Sigmoid colon (tissue), 6 donors: ENCODE measurements at regions not wholly inside any gene's neighbourhood (a gene's known extent, or its start where the extent isn't known, plus 50 kb on each side); places are given as distances from the start of the nearest gene placed in this dataset.

ENCODE experiments used
- DNase-seq: peaks from one replicate; pipeline ENCODE4 v3.0.0-alpha.2; 2019
- H3K27ac ChIP-seq, 4 donors: fragments of 200-600 bp; sonication (generic); one replicate each; pipeline ENCODE4 v1.5.1; 2016 to 2019; ENCODE audit warnings: mild to moderate bottlenecking in 1 of 4
- H3K27me3 ChIP-seq, 3 donors: fragments of 200-600 bp; sonication (generic); one replicate each; pipeline ENCODE4 v1.5.1; 2019; ENCODE audit warnings: mild to moderate bottlenecking in 1 of 3
- H3K36me3 ChIP-seq, 4 donors: fragments of 200-600 bp; sonication (generic); one replicate each; pipeline ENCODE4 v1.5.1; 2016 to 2019
- H3K4me1 ChIP-seq, 4 donors: fragments of 200-600 bp; sonication (generic); one replicate each; pipeline ENCODE4 v1.5.1; 2017 to 2019
- H3K4me3 ChIP-seq, 4 donors: fragments of 200-600 bp; sonication (generic); one replicate each; pipeline ENCODE4 v1.5.1; 2017 to 2019; ENCODE audit warnings: mild to moderate bottlenecking in 2 of 4, moderate library complexity in 1 of 4
- H3K9me3 ChIP-seq, 4 donors: fragments of 200-600 bp in 3 of 4; sonication (generic) in 3 of 4; one replicate each; pipeline versions ENCODE4 v1.5.1 to v1.6.1; 2013 to 2019
- EP300 ChIP-seq, 4 donors: sonication (generic); formaldehyde crosslinking; IDR thresholded peaks; one replicate each; pipeline ENCODE4 v1.6.1; 2017; ENCODE audit warnings: antibody characterized with exemption in 4 of 4
- POLR2A ChIP-seq, 2 donors: fragments of 450-650 bp; IDR thresholded peaks; one replicate each; pipeline ENCODE4 v1.6.1; 2016; ENCODE audit warnings: antibody characterized with exemption in 2 of 2, mild to moderate bottlenecking in 2 of 2, moderate library complexity in 2 of 2
- POLR2AphosphoS5 ChIP-seq, 4 donors: sonication (generic); formaldehyde crosslinking; IDR thresholded peaks; one replicate each; pipeline ENCODE4 v1.6.1; 2017; ENCODE audit warnings: antibody characterized with exemption in 4 of 4
- WGBS, 2 donors: extraction: QIAGEN DNeasy Blood & Tissue Kit; methylation state at CpG; one replicate each; pipeline ENCODE4 v1.1.7; 2013; 5-methylcytosine and 5-hydroxymethylcytosine counted together
- intact Hi-C: fragments of 100-400 bp; cut with DNase I; formaldehyde crosslinking; loops from one replicate; pipeline ENCODE4 v1.15.1; 2023
- TF ChIP-seq, protein P1 (sequence below), 4 experiments: fragments of 450-650 bp in 3 of 4; fragments of 200-600 bp in 1 of 4; IDR thresholded peaks; one replicate each; pipeline ENCODE4 v1.5.1; 2016 to 2019; ENCODE audit warnings: antibody characterized with exemption in 4 of 4, mild to moderate bottlenecking in 3 of 4, moderate library complexity in 2 of 4
- donor health status: healthy with polysubstance abuse.
- donor health status: healthy.

DNA sequence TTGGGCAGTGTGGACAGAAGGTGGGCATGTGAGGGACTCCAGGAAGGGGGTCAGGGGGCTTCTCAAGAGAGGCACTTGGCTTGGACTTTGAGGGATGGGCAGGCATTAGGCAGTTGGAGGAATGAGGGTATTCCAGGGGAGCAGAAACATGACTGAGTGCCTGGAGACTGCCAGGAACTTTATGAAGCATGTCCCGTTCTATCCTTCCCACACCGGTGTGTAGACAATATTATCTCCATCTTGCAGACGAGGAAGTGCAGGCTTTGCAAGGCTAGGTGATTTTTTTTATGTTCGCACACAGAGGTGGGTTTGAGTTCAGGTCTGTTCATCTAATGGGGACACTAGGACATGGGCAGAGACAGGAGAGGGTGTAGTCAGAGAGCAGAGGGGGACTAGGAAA, 162.7 kb downstream of the RPS24 start:
- Histone ChIP-seq H3K9me3 (peaks cover 0 to 6% (median 4%) of the 10 kb centered on the region in 4 donors), H3K4me3 (no peak overlapping the region), H3K27ac (no peak overlapping the region), H3K4me1 (no peaks in the 10 kb centered on the region), H3K36me3 (no peaks in the 10 kb centered on the region), H3K27me3 (no peaks in the 10 kb centered on the region)
- 49 to 59% methylated on average over 4 of the region's 4 CpGs for WGBS, 2 donors
- DNase-seq: no peak
- TF ChIP-seq POLR2AphosphoS5 (IDR thresholded peaks at IDR 0.05): no peak
- TF ChIP-seq EP300 (IDR thresholded peaks at IDR 0.05): no peak
- no peak for TF ChIP-seq POLR2A (IDR thresholded peaks at IDR 0.05)
- TF ChIP-seq, protein P1, sequence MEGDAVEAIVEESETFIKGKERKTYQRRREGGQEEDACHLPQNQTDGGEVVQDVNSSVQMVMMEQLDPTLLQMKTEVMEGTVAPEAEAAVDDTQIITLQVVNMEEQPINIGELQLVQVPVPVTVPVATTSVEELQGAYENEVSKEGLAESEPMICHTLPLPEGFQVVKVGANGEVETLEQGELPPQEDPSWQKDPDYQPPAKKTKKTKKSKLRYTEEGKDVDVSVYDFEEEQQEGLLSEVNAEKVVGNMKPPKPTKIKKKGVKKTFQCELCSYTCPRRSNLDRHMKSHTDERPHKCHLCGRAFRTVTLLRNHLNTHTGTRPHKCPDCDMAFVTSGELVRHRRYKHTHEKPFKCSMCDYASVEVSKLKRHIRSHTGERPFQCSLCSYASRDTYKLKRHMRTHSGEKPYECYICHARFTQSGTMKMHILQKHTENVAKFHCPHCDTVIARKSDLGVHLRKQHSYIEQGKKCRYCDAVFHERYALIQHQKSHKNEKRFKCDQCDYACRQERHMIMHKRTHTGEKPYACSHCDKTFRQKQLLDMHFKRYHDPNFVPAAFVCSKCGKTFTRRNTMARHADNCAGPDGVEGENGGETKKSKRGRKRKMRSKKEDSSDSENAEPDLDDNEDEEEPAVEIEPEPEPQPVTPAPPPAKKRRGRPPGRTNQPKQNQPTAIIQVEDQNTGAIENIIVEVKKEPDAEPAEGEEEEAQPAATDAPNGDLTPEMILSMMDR (IDR thresholded peaks at IDR 0.05): no peak
- intact Hi-C loops: no loop called here

DNA sequence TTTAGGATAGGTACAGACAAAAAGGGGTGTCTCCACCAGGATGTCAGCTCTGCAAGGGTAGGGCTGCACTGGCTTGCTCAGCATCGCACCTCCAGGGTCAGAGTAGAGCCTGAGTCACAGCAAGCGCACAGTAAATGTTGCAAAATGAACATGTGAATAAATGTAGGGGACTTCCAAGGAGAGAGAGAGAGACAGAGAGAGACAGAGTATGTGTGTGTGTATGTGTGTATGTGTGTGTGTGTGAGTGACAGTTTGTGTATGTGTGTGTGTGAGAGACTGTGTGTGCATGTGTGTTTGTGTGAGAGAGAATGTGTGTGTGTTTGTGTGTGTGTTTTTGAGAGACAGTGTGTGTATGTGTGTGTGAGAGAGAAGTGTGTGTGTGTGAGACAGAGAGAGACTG, 163.3 kb downstream of the RPS24 start:
- intact Hi-C loops: no loop called here
- WGBS, 2 donors: 67 to 79% methylated on average over 2 of the region's 2 CpGs
- Histone ChIP-seq H3K27ac (no peak overlapping the region), H3K9me3 (peaks cover 0 to 6% (median 4%) of the 10 kb centered on the region in 4 donors), H3K36me3 (no peaks in the 10 kb centered on the region), H3K27me3 (no peaks in the 10 kb centered on the region), H3K4me3 (no peak overlapping the region), H3K4me1 (no peaks in the 10 kb centered on the region)
- TF ChIP-seq POLR2AphosphoS5 (IDR thresholded peaks at IDR 0.05): no peak
- TF ChIP-seq POLR2A (IDR thresholded peaks at IDR 0.05): no peak
- no peak for TF ChIP-seq EP300 (IDR thresholded peaks at IDR 0.05)
- TF ChIP-seq, protein P1 (IDR thresholded peaks at IDR 0.05): no peak
- DNase-seq: no peak

DNA sequence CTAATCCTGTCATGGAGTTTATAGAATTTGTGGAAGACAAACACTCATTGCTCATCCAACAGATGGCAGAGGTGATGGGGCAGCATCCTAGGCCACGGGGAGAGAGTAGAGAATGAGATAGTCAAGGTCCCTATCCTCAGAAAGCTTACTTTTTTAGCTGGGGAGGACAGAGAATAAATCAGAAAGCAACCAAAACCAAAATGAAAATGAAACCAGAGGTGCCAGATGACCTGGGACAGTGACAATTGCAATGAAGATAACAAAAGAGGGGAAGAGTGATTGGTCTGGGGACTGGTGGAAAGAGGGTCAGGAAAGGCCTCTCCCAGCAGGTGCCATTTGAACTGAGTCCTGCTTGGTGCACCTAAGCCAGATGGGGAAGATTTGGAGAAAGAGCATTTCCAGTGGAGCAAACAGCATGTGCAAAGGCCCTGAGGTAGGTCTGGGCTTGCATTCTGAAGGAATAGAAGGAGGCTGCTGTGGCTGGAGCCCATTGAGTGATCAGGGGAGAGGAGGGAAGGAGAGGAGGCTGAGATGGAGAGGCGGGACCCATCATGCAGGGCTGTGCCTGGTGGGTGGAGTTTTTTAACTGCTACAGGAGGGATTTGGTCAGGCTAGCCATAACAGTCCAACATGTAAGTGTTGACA, 164.1 kb downstream of the RPS24 start:
- Histone ChIP-seq H3K4me1 (no peaks in the 10 kb centered on the region), H3K36me3 (no peaks in the 10 kb centered on the region), H3K4me3 (no peak overlapping the region), H3K27me3 (no peaks in the 10 kb centered on the region), H3K27ac (no peak overlapping the region), H3K9me3 (peaks cover 0 to 6% (median 4%) of the 10 kb centered on the region in 4 donors)
- WGBS, 2 donors: 62 to 92% methylated on average over 2 of the region's 2 CpGs
- no peak for DNase-seq
- TF ChIP-seq POLR2A (IDR thresholded peaks at IDR 0.05) (no peak), POLR2AphosphoS5 (IDR thresholded peaks at IDR 0.05) (no peak)
- intact Hi-C loops: no loop called here

DNA sequence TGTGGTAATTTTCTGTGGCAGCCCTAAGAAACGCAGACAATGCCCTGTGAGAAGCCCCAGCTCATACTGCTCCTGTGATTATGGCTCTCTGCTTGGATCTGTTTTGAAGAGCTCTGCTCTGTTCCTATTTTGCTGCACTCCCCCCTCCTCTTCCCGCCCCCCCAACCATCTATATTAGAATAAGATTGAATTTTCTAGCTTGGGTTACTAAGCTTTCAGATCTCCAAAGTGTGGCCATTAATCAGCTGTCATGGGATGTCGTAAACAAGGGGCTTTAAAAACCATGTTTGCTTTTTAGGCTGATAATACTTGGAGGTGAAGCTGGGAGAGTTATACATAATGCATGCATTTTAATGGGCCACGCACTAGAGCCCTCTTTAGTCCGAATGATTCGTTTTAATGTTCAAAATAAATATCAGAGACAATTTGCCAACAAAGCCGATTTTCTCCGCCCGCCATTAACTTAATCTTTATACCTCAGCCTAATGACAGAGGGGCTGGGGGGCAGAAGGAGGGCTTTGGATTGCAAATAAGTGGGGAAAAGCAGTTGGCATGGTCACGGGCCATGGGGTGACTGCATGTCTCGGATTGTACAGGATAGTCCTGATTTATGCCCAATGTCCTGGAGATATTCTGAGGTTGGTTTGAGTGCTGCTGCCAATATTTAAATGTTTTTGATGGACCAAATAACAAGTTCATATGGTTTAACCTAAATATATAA, 165.5 kb downstream of the RPS24 start:
- intact Hi-C loops: no loop called here

DNA sequence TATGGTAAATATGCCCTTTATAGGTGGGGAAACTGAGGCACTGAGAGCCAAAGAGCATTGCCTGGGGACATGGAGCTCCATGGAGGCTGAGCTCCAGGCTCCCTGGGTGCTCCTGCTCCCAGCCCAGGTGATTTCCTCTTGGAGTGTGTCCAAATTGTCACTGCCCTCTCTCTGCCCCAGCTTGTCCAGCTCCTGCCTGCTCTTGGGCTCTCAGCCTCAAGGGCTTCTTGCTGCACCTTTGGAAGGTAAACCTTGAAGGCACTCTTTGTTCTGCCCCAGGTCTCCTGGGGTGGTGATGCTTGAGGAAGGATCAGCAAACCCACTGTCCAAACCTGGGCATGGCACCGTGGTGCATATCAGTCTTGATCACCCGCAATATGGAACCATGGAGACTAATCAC, 166.1 kb downstream of the RPS24 start:
- intact Hi-C loops: no loop called here
- Histone ChIP-seq H3K27me3 (no peaks in the 10 kb centered on the region), H3K4me1 (no peaks in the 10 kb centered on the region), H3K9me3 (no peaks in the 10 kb centered on the region), H3K27ac (no peak overlapping the region), H3K4me3 (no peak overlapping the region), H3K36me3 (no peaks in the 10 kb centered on the region)
- WGBS, 2 donors: 80 to 96% methylated on average over 2 of the region's 2 CpGs
- TF ChIP-seq, protein P1 (IDR thresholded peaks at IDR 0.05): no peak
- TF ChIP-seq EP300 (IDR thresholded peaks at IDR 0.05) (no peak), POLR2AphosphoS5 (IDR thresholded peaks at IDR 0.05) (no peak), POLR2A (IDR thresholded peaks at IDR 0.05) (no peak)
- DNase-seq: no peak

More for the DNA sequence above, 165.5 kb downstream of the RPS24 start:
- 68 to 80% methylated on average over 11 of the region's 11 CpGs for WGBS, 2 donors
- Histone ChIP-seq H3K27me3 (no peaks in the 10 kb centered on the region), H3K4me3 (no peak overlapping the region), H3K4me1 (no peaks in the 10 kb centered on the region), H3K27ac (no peak overlapping the region), H3K36me3 (no peaks in the 10 kb centered on the region), H3K9me3 (no peaks in the 10 kb centered on the region)
- TF ChIP-seq POLR2A (IDR thresholded peaks at IDR 0.05): no peak
- TF ChIP-seq EP300 (IDR thresholded peaks at IDR 0.05): no peak
- TF ChIP-seq, protein P1 (IDR thresholded peaks at IDR 0.05): no peak
- no peak for TF ChIP-seq POLR2AphosphoS5 (IDR thresholded peaks at IDR 0.05)
- DNase-seq: no peak
